ENCODE measurements at regions not wholly inside any gene's neighbourhood (a gene's known extent, or its start where the extent isn't known, plus 50 kb on each side); places are given as distances from the start of the nearest gene placed in this dataset.
A peak's percentile ranks its signal among the peaks of the same experiment; 100 is the strongest.
"Not testable (repeated sequence)": the region's sequence is repeated elsewhere in the genome, so short reads cannot be mapped to it uniquely, and the experiment has no call there.

DNA sequence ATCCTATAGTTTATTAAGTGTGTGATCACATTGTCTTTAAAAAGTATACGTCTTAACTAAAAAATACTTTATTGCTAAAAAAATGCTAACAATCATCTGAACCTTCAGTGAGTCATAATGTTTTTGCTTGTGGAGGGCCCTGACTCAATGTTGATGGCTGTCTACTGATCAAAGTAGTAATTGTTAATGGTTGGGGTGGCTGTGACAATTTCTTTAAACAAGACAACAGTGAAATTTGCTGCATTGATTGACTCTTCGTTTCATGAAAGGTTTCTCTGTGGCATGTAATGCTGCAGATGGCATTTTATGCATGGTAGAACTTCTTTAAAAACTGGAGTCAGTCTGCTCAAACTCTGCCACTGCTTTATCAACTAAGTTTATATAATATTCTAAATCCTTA, 101.4 kb upstream of the IL15 start:
- POLR2A ChIA-PET: no interaction called here
- no peak for ATAC-seq

DNA sequence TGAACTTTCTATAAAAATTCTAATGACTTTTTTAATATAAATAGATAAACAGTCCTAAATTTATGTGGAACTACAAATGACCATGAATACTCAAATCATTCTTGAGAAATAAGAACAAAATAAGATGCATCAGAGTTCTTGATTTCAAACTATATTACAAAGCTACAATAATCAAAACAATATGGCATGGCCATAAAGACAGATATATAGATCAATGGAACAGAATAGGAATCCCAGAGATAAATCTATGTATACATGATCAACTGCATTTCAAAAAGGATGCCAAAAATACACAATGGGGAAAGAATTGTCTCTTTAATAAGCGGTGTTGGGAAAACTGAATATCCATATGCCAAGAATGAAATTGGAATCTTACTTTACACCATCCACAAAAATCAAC, 98.4 kb upstream of the IL15 start:
- Mint-ChIP-seq H3K36me3 (no peaks in the 10 kb centered on the region), H3K4me1 (no peaks in the 10 kb centered on the region), H3K27me3 (peaks cover 0 to 1% (median 0%) of the 10 kb centered on the region in 5 donors), H3K4me3 (no peak overlapping the region), H3K27ac (no peak overlapping the region), H3K9me3 (peaks cover 0 to 24% (median 8%) of the 10 kb centered on the region in 9 donors)
- POLR2A ChIA-PET: no interaction called here
- DNase-seq (no peak), ATAC-seq (no peak)

More for the DNA sequence above, 101.4 kb upstream of the IL15 start:
- no peaks in the 10 kb centered on the region for H3K36me3 Mint-ChIP-seq
- DNase-seq: no peak
- H3K27ac Mint-ChIP-seq: no peak overlapping the region
- H3K9me3 Mint-ChIP-seq: peaks cover 0 to 27% (median 10%) of the 10 kb centered on the region in 9 donors
- no peaks in the 10 kb centered on the region for H3K4me1 Mint-ChIP-seq
- peaks cover 0 to 1% (median 0%) of the 10 kb centered on the region in 5 donors for H3K27me3 Mint-ChIP-seq
- H3K4me3 Mint-ChIP-seq: no peak overlapping the region

DNA sequence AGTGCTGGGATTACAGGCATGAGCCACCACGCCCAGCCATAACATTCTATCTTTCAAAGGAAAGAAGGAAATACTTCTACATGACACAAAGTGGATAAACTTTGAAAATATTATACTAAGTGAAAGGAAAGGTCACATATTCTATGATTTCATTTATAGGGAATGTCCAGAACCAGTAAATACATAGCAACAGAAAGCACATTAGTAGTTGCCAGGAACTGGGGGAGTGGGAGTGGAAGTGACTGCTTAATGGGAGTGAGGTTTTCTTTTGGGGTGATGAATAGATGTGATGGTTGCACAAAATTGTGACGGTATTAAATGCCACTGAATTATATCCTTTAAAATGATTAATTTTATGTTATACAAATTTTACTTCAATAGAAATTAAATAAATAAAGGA, 95.7 kb upstream of the IL15 start:
- POLR2A ChIA-PET: no interaction called here
- H3K27ac Mint-ChIP-seq: no peak overlapping the region

DNA sequence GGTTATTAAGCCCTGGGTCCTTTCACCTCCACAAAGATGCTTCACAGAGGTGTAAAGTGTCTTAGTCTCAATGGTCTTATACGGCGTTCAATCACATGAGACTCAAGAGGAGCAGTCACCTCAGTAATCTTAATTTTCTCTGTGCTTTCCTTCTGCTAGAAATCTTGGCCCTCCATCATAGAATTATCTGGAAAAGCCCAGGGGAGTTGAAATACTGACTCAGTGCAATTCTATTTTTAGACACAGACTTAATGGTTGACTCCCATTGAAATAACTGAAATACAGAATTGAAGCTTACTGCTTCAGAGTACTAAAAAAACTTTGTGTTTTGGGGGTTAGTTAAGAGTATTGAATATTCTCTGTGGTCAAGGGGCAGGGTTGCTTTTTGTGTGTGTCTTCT, 94.5 kb upstream of the IL15 start:
- DNase-seq (no peak), ATAC-seq (no peak)
- Mint-ChIP-seq H3K36me3 (no peaks in the 10 kb centered on the region), H3K4me1 (no peaks in the 10 kb centered on the region), H3K27ac (no peak overlapping the region), H3K9me3 (peaks cover 0 to 20% (median 7%) of the 10 kb centered on the region in 9 donors), H3K27me3 (peaks cover 0 to 3% (median 0%) of the 10 kb centered on the region in 5 donors), H3K4me3 (no peak overlapping the region)
- POLR2A ChIA-PET: no interaction called here

More for the DNA sequence above, 95.7 kb upstream of the IL15 start:
- peaks cover 0 to 20% (median 6%) of the 10 kb centered on the region in 9 donors for H3K9me3 Mint-ChIP-seq
- DNase-seq (no peak), ATAC-seq (no peak)
- no peaks in the 10 kb centered on the region for H3K36me3 Mint-ChIP-seq
- peaks cover 0 to 3% (median 0%) of the 10 kb centered on the region in 5 donors for H3K27me3 Mint-ChIP-seq
- no peaks in the 10 kb centered on the region for H3K4me1 Mint-ChIP-seq
- H3K4me3 Mint-ChIP-seq: no peak overlapping the region

DNA sequence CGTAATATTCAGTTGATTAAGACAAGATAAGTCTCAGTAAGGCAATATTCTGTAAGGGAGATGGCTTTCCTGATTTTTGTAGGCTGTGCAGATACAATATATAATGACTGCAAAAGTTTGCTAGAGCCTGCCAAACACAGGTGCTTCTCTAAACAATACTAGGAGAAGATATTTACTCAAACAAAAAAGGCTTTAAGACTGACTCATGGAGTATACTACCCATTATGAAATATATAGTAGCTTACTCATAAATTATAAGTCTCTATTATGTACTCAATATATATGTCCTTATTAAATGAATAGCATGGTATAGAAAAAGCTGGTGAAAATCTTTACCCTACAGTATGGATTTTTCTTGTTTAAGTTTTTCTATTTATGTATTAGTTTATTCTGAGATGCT, 93.2 kb upstream of the IL15 start:
- H3K27me3 Mint-ChIP-seq: peaks cover 0 to 4% (median 3%) of the 10 kb centered on the region in 5 donors
- H3K9me3 Mint-ChIP-seq: peaks cover 2 to 12% (median 7%) of the 10 kb centered on the region in 9 donors
- ATAC-seq (no peak), DNase-seq (no peak)
- no peaks in the 10 kb centered on the region for H3K4me1 Mint-ChIP-seq
- no peak overlapping the region for H3K4me3 Mint-ChIP-seq
- no peaks in the 10 kb centered on the region for H3K36me3 Mint-ChIP-seq
- H3K27ac Mint-ChIP-seq: no peak overlapping the region
- POLR2A ChIA-PET: no interaction called here

DNA sequence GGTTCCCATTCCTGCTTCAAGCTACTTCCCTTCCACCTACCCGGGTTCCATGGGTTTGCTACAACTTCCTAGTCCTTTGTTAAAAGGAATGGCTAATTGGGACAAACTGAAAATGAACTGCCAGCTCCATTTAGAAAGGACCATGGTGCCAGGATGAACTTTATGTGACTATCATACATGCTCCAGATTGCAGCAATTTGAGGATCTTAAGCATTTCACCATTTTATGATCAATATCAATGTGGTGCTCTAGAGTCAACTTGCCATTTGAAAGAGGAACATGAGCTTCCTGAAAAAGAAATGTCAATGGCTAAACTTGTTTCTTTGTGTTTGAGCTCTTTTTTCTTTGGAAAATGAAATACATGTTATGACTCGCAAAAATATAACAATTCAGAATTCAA, 92.7 kb upstream of the IL15 start:
- ATAC-seq: no peak
- no peaks in the 10 kb centered on the region for H3K36me3 Mint-ChIP-seq
- no peak overlapping the region for H3K4me3 Mint-ChIP-seq
- H3K27me3 Mint-ChIP-seq: peaks cover 0 to 4% (median 3%) of the 10 kb centered on the region in 5 donors
- H3K27ac Mint-ChIP-seq: no peak overlapping the region
- H3K9me3 Mint-ChIP-seq: peaks cover 0 to 10% (median 5%) of the 10 kb centered on the region in 9 donors
- H3K4me1 Mint-ChIP-seq: no peaks in the 10 kb centered on the region
- no peak for DNase-seq
- POLR2A ChIA-PET: no interaction called here

DNA sequence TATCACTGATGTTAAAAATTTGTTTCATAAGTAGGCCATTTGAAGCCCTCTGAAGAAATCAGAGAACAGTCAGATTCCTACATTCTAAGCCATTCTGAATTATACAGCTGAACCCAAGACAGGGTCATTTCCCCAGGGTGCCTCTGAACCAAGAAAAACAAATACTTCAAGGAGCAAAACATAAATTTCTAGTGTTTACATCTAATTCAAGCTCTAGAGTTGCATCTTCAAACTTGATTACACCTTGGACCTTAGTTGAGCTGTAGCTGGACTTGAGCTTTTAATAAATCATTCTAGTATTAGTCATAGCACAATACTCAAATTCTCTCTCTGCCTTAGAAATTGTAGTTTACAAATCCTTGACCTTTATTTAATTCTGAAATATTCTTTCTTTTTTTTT, 87.6 kb upstream of the IL15 start:
- POLR2A ChIA-PET: no interaction called here
- DNase-seq (no peak), ATAC-seq (no peak)
- Mint-ChIP-seq H3K27me3 (peaks cover 0 to 3% (median 3%) of the 10 kb centered on the region in 5 donors), H3K4me3 (no peak overlapping the region), H3K9me3 (peaks cover 5 to 33% (median 11%) of the 10 kb centered on the region in 9 donors), H3K4me1 (no peaks in the 10 kb centered on the region), H3K36me3 (no peaks in the 10 kb centered on the region), H3K27ac (no peak overlapping the region)

DNA sequence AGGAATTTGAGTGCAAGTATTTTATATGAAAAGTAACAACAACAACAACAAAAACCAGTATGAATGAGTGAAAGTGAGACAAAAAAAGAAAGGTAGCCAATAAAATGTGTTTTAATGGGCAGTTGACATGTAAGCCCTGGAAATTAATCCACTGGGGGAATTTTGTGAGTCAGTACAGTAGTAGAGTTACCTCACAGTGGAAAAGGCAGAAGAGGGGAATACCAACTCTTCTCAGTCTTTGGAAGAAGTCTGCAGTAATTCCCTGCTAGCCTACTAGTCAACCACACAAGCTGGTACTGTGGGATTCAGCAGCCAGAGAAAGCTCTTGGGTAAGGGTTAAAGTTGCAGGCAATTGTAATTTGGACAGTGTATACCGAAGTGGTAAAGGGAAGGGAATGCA, 76.3 kb upstream of the IL15 start:
- Mint-ChIP-seq H3K9me3 (peaks cover 0 to 9% (median 0%) of the 10 kb centered on the region in 9 donors), H3K36me3 (no peaks in the 10 kb centered on the region), H3K27ac (peak overlapping the region in 1 of 10 donors; percentile 33), H3K27me3 (peaks cover 0 to 2% (median 0%) of the 10 kb centered on the region in 5 donors), H3K4me1 (no peaks in the 10 kb centered on the region), H3K4me3 (no peak overlapping the region)
- POLR2A ChIA-PET: no interaction called here
- DNase-seq (no peak), ATAC-seq (no peak)

DNA sequence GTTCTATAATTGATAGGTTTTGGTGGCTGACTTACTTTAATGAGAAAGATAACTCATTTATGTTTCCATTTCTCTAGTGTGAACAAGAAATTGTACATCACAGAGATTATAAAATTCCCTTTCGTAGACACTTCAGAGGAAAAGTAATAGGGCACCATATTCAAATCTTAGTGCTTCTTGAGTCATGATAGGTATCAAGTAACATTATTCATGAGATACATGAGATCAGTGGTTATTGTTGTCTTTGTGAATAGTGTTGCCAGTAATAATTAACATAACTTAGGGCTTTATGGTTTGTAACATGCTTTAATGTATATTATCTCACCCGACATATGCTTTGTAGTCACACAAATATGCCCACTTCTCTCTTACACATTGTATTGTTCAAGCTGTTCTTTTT, 73.7 kb upstream of the IL15 start:
- Mint-ChIP-seq H3K9me3 (peaks cover 0 to 9% (median 0%) of the 10 kb centered on the region in 9 donors), H3K27ac (no peak overlapping the region), H3K36me3 (no peaks in the 10 kb centered on the region), H3K4me1 (no peaks in the 10 kb centered on the region), H3K27me3 (peaks cover 0 to 2% (median 0%) of the 10 kb centered on the region in 5 donors), H3K4me3 (no peak overlapping the region)
- POLR2A ChIA-PET: no interaction called here
- ATAC-seq: no peak
- no peak for DNase-seq

DNA sequence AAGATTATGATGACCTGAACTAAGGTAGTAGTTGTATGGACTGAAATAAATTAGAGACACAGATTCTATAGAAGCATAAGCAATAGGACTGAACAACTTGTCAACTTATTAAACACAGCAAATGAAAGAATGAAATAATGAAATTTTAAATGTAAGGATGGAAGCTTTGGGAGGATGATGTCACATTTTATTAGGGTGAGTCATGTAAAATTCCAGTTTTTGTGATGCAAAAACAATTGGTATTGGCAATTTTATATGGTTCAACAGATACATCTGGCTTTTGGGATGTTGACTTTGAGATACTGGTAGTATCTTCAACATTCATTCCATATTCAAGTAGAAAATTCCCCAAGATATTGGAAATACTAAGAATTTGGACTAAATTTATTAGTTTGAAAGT, 72.7 kb upstream of the IL15 start:
- peaks cover 0 to under 1% (median 0%) of the 10 kb centered on the region in 5 donors for H3K27me3 Mint-ChIP-seq
- H3K27ac Mint-ChIP-seq: no peak overlapping the region
- ATAC-seq (no peak), DNase-seq (no peak)
- no peaks in the 10 kb centered on the region for H3K36me3 Mint-ChIP-seq
- no peaks in the 10 kb centered on the region for H3K4me1 Mint-ChIP-seq
- H3K9me3 Mint-ChIP-seq: peaks cover 0 to 4% (median 0%) of the 10 kb centered on the region in 9 donors
- POLR2A ChIA-PET: no interaction called here
- H3K4me3 Mint-ChIP-seq: no peak overlapping the region

DNA sequence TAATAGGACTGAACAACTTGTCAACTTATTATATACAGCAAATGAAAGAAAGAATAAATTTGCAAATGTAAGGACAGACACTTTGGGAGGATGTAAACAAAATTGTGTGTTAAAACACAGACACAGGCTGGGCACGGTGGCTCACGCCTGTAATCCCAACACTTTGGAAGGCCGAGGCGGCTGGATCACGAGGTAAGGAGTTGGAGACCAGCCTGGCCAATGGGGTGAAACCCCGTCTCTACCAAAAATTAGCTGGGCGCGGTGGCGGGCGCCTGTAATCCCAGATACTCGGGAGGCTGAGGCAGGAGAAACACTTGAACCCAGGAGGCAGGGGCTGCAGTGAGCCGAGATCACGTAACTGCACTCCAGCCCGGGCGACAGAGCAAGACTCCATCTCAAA, 71.4 kb upstream of the IL15 start:
- POLR2A ChIA-PET, H3K4me3 Mint-ChIP-seq, ATAC-seq, H3K9me3 Mint-ChIP-seq, DNase-seq, H3K27ac Mint-ChIP-seq, H3K4me1 Mint-ChIP-seq, H3K27me3 Mint-ChIP-seq, H3K36me3 Mint-ChIP-seq: not testable (repeated sequence)

DNA sequence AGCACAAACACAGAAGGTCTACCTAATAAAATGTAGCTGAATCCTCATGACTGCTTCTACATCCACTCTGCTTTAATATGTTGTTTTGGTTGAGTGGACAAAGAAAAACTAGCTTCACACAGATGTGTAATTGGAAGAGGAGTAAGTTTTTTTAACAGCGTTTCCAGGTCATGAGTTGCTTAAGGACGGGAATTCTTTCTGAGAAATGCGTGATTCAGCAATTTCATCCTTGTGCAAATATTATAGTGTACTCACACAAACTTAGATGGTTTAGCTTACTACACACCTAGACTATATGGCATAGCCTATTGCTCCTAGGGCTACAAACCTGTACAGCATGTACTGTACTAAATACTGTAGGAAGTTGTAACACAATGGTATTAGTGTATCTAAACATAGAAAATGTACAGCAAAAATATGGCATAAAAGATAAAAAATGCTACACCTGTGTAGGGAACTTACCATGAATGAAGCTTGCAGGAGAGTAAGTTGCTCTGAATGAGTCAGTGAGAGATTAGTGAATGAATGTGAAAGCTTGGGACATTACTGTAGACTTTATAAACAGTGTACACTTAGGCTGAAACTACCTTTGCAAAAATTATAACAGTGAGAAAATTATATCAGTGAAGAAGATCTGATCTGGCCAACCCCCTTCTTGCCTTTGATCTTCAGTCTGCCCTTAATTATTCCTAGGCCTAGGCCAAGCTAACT, 70.8 kb upstream of the IL15 start:
- Mint-ChIP-seq H3K27me3 (no peaks in the 10 kb centered on the region), H3K4me1 (no peaks in the 10 kb centered on the region), H3K4me3 (no peak overlapping the region), H3K9me3 (no peaks in the 10 kb centered on the region), H3K36me3 (no peaks in the 10 kb centered on the region), H3K27ac (no peak overlapping the region)
- DNase-seq: no peak
- POLR2A ChIA-PET: no interaction called here
- no peak for ATAC-seq

DNA sequence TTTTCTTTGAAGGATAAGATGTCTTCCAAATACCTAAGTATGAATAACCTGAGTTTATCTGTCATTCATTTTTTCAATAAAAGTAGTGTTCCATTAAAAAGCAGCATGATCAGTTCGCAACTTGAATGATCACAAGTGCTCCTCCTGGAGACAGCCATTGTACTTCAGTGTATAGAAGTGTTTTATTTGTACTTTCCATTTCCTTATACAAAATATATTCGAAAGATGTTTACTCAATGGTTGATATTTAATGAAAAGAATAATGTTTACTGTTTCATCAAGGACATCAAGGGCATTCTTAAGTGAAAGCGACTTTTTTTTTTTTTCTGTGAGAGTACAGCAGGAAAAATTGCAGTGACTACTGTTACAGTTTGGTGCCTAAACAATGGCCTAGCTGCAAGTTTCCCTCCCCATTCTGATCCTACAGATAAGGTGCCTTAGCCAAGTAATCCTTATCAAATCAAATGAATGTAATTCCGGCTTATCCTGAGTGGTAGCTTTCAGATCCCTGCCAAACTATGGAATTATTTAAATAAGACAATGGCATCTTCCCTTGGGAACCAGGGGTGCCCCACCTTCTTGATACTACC, 69.0 kb upstream of the IL15 start:
- POLR2A ChIA-PET: no interaction called here
- Mint-ChIP-seq H3K27ac (no peak overlapping the region), H3K9me3 (no peaks in the 10 kb centered on the region), H3K4me1 (no peaks in the 10 kb centered on the region), H3K4me3 (no peak overlapping the region), H3K27me3 (no peaks in the 10 kb centered on the region), H3K36me3 (no peaks in the 10 kb centered on the region)
- DNase-seq (no peak), ATAC-seq (no peak)

DNA sequence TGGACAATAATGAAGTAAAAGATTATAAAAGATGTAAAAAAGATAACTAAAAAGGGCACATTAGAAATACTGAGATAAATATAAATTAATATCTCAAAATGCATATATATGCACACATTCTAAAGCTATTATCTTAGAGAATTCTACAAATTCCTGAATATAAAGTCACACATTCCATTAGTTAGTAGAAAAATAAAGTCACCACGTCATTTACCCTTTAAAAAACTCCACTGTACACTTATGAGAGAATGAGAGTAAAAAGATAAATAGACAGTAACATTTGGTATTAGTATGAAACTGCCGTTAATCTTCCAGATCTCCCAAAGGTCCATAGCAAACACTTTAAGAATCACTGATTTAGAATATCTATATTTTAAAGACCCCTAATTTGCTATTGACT, 67.2 kb upstream of the IL15 start:
- DNase-seq: no peak
- Mint-ChIP-seq H3K36me3 (no peaks in the 10 kb centered on the region), H3K27ac (no peak overlapping the region), H3K27me3 (no peaks in the 10 kb centered on the region), H3K9me3 (no peaks in the 10 kb centered on the region), H3K4me3 (no peak overlapping the region), H3K4me1 (no peaks in the 10 kb centered on the region)
- no peak for ATAC-seq
- POLR2A ChIA-PET: no interaction called here
